ENCODE measurements at regions not wholly inside any gene's neighbourhood (a gene's known extent, or its start where the extent isn't known, plus 50 kb on each side); places are given as distances from the start of the nearest gene placed in this dataset.

GRCh38 chr6:115612216-115612615, 448.5 kb downstream of the FRK start:
- TF ChIP-seq POLR2AphosphoS5 (IDR thresholded peaks at IDR 0.05; ENCODE audit: low read depth, low read length) (no peak), REST (IDR thresholded peaks at IDR 0.05; ENCODE audit: low read depth) (no peak), EZH2 (IDR thresholded peaks at IDR 0.05) (no peak), EGR1 (IDR thresholded peaks at IDR 0.05; ENCODE audit: low read depth) (no peak), ZFX (IDR thresholded peaks at IDR 0.05) (no peak), FOSL1 (IDR thresholded peaks at IDR 0.05; ENCODE audit: low read depth) (no peak), ZBTB33 (IDR thresholded peaks at IDR 0.05; ENCODE audit: extremely low read depth, insufficient replicate concordance, low read length) (no peak)
- TF ChIP-seq, protein P1, sequence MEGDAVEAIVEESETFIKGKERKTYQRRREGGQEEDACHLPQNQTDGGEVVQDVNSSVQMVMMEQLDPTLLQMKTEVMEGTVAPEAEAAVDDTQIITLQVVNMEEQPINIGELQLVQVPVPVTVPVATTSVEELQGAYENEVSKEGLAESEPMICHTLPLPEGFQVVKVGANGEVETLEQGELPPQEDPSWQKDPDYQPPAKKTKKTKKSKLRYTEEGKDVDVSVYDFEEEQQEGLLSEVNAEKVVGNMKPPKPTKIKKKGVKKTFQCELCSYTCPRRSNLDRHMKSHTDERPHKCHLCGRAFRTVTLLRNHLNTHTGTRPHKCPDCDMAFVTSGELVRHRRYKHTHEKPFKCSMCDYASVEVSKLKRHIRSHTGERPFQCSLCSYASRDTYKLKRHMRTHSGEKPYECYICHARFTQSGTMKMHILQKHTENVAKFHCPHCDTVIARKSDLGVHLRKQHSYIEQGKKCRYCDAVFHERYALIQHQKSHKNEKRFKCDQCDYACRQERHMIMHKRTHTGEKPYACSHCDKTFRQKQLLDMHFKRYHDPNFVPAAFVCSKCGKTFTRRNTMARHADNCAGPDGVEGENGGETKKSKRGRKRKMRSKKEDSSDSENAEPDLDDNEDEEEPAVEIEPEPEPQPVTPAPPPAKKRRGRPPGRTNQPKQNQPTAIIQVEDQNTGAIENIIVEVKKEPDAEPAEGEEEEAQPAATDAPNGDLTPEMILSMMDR (IDR thresholded peaks at IDR 0.05 in 2 of 3, conservative IDR thresholded peaks at IDR 0.05 in 1 of 3; ENCODE audit: borderline replicate concordance in 1 of 3, insufficient read depth in 1 of 3, low read depth in 2 of 3, low read length in 2 of 3), result no peak
